Glomerular visceral epithelial cell (primary cell): ENCODE measurements at regions not wholly inside any gene's neighbourhood (a gene's known extent, or its start where the extent isn't known, plus 50 kb on each side); places are given as distances from the start of the nearest gene placed in this dataset.
A peak's percentile ranks its signal among the peaks of the same experiment; 100 is the strongest.
"Not testable (repeated sequence)": the region's sequence is repeated elsewhere in the genome, so short reads cannot be mapped to it uniquely, and the experiment has no call there.

ENCODE experiments used
- DNase-seq: peaks from one replicate; pipeline ENCODE4 v3.0.0-alpha.2; 2016; ENCODE audit errors: extremely low spot score

- no peak for DNase-seq
These were observed 58.3 kb downstream of the C11orf87 start for GRCh38 chr11:109480251-109480650.

DNA sequence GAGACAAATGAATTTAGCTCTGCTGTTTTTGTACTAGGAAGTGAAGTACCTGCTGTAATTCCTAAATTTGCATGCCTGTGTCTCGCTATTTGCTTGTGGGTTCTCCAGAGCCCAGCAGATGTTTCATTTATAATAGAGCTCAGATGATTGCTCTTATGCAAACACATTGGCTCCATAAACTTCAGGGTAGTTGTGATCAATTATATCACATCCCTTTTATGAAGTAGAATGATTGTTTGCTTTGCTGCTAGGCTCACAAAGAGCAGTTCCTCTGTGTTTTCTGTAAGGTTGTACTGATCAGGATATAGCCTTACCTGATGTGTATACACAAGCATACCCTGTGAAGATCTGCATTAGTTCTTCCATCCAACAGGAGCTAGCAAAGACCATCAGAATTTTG is 64.1 kb downstream of the C11orf87 start:
- DNase-seq: no peak

DNA sequence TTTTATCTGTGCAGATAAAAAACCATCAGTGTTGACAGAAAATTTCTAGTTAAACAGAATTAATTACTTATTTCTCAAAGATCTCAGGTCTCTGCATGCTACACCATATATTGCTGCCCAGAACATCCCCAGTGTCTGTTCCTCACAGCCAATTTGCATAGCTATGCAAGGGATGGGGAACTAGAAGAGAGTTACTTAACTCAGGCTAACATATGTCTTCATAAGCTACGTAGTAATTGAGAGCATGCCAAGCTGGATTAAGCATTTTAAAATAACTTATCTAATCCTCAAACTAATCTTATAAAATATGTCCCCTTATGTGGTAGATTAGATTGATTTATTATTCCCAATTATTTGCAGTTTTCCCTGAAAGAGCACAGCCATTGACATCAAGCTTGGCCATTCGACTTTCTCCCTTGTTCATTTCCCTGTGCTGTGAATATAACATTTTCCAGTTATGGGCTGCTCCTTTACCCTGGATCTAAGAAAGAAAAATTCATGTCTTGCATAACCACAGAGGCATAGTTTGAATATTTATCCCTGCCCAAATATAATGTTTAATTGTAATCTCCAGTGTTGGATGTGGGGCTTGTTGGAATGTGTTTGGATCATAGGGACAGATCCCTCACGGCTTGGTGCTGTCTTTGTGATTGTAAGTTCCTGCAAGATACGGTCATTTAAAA is 69.1 kb downstream of the C11orf87 start:
- no peak for DNase-seq

DNA sequence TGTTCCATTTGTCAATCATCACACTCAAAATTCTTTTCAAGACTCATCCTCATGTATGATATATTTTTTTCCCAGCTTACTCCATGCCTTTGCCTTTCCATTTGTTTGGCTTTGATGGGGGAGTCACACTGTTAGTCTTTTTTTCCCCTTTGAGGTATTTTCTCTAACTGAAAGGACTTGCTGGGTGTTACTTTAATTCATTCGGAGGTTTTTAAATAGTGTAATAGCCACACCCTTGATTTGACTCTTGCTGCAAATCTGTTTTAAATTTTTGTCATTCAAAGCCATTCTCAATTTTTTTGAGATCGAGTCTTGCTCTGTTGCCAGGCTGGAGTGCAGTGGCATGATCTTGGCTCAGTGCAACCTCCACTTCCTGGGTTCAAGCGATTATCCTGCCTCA is 84.1 kb downstream of the C11orf87 start:
- DNase-seq: no peak

DNA sequence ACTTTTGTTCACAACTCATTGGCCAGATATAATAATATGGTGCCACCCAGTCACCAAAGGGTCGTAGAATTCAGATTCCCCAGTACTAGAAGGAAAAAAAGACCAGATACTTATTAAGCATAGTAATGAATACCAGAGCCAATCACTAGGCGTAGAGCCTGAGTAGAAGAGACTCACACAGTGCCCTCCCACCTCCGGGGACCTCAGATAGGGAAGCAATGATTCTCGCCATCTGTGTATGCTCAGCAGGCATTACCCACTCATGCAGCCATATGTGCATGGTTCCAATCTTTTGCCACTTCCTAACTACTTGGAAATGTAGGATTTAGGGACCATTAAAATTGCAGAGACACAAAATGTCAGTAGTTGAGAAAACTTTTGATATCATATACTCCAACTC is 85.3 kb downstream of the C11orf87 start:
- DNase-seq: no peak

DNA sequence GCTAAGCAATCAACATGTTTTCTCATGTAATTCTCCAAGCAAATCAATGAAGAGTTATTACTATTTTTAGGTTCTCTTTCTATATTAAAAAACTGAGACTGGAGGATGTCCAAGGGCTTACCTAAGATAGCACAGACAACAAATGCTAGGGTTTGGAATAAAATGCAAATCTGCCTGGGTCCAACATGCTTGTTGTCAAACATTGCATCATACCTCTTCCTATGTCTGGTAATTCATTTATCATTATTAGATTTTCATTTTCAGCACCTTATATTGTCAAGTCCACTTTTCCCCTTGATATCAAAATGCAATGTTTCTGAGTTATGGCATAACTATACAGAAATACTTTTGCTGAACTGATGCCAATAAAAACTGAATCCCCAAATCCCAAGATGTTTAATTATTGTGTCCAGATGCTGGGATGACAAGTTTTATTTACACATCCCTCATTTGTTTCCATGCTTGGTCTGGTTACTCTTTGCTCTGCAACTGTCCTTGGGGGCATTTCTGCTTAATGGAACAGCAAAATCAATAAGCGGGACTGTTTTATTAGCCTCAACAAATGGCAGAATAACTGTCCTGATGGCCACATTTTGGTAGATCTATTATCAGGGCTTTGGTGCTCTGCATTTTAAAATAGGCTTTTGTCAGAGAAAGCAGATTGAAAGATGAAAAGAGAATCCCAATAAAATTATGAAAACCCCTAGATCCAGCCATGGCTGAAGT is 86.0 kb downstream of the C11orf87 start:
- no peak for DNase-seq

- no peak for DNase-seq
These were observed 87.0 kb downstream of the C11orf87 start for GRCh38 chr11:109508943-109509342.

DNA sequence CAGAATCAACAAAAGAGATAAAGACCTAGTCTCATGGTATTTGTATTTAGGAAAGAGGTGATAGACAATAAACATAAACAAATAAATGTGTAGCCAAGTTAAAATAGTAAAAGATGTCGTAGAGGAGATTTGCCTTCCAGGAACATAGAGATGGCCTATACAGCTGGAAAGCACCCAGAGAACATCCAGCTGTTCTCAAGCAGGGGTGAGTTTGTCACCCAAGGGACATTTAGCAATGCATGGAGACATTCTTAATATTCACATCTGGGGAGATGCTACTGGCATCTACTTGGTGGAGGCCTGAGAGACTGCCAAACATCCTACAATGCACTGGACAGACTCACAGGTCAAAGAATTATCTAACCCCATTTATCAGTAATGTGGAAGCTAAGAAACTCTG is 88.3 kb downstream of the C11orf87 start:
- DNase-seq: no peak

- no peak for DNase-seq
These were observed 89.6 kb downstream of the C11orf87 start for GRCh38 chr11:109511598-109511997.

GRCh38 chr11:109512249-109512648 is 90.3 kb downstream of the C11orf87 start:
- no peak for DNase-seq

DNA sequence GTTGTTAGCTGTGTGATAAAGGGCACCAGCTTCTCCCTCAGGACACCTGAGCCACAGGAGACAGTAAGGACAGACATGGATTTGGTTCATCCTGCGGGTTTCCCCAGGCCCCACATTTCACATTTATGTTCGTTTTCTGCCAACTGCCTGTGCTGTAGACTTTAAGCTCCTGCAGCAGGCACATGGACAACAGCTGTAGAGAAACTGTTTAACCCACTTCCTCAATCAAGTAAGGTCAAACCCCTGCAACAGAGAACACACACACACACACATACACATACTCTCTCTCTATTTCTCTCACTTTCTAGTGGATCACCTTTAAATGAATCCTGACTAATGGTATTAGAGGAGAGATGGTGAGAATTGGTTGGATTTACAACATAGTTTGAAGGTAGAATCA is 90.7 kb downstream of the C11orf87 start:
- DNase-seq: no peak

GRCh38 chr11:109514313-109515018 is 92.5 kb downstream of the C11orf87 start:
- DNase-seq: no peak

DNA sequence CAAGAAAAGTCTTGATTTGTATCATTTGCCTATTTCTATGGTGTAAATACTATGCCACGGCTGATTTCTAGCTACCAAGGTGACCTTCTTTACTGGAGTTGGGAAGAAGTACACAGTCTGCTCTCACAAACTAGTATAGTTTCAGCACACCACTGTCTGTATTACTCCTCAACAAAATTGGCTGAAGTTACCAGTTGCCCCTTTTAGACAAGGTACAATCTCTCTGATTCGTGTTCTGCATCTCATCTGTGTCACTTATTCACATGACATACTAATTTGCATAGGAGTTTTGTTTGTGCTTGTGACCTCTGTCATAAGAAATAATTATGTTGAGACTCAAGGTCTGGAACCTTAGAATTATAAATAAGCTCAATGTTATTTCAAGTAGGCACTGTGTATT is 97.3 kb downstream of the C11orf87 start:
- no peak for DNase-seq

GRCh38 chr11:109521571-109522086 is 99.6 kb downstream of the C11orf87 start:
- no peak for DNase-seq

GRCh38 chr11:109522116-109522755 is 100.2 kb downstream of the C11orf87 start:
- DNase-seq: no peak

DNA sequence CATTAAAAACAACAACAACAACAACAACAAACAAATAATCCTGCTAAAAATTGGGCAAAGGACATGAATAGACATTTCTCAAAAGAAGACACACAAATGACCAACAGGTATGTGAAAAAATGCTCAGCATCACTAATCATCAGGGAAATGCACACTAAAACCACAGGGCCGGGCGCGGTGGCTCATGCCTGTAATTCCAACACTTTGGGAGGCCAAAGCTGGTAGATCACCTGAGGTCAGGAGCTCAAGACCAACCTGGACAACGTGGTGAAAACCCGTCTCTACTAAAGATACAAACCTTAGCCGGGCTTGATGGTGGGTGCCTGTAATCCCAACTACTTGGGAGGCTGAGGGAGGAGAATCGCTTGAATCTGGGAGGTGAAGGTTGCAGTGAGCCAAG is 103.6 kb downstream of the C11orf87 start:
- DNase-seq: not testable (repeated sequence)

- DNase-seq: no peak
These were observed 104.1 kb downstream of the C11orf87 start for GRCh38 chr11:109526061-109526460.

DNA sequence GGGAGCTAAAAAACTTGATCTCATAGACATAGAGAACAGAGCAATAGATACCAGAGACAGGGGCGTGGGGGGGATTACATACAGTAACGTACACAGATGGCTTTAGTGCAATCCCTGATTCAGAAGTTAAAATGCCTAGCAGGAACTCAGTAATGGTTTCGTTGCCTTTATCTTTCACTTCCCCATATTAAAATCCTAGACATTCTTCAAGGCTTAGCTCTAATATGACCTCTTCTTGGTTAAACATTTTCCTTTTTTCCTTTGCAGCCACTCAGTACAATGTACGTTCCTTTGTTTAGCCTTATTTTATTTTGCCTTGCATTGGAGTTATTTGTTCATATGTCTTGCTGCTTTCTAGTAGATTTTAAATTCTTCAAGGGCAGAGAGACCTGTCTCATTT is 104.9 kb downstream of the C11orf87 start:
- no peak for DNase-seq

DNA sequence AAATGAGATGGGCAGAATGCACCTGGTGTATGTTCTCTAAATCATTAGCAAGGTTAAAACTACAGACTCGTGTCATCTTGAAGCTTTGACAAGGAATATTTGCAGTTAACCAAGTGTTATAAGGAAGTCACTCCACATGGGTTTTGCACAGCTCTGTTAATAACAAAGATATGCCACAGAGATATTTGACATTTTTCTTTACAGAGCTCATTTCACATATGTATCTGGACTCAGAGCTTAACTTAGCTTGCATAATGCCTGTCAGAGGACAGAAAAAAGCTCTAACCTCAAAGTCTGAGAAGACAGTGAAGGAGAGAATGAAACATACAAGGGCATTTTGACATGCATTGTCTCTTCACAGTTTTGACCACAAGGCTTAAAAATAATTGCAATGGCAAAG is 105.5 kb downstream of the C11orf87 start:
- DNase-seq: peak; percentile 49

DNA sequence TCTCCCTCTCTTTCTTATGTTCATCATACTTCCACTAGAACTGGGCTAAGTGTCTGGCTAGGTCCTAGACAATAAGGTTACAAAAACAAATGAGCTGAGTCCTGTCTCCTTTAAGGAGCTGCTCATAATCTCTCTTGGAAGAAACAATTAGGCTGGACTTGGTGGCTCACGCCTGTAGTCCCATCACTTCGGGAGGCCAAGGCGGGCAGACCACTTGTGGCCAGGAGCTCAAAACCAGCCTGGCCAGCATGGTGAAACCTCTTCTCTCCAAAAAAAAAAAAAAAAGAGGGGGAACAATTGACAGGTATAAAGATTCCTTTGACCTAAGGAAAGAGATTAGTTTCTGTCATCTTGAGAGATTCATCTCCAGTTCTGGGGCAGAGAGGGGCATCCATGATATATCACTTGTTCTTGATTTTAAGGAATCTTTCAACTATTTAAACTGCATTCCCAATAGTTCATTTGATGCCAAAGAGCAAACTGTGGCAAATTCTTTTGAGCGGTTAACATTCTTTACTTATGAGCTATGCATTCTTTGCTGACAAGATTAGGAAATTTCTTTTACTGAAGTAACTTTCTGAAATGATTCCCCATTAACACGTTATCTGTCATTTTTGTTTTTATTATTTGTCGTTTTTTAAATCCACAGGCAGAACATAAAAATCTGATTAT is 125.5 kb downstream of the C11orf87 start:
- peak; percentile 78 for DNase-seq

- no peak for DNase-seq
These were observed 130.4 kb downstream of the C11orf87 start for GRCh38 chr11:109552376-109552775.

- no peak for DNase-seq
These were observed 131.3 kb downstream of the C11orf87 start for GRCh38 chr11:109553284-109553683.
